ENCODE measurements at regions not wholly inside any gene's neighbourhood (a gene's known extent, or its start where the extent isn't known, plus 50 kb on each side); places are given as distances from the start of the nearest gene placed in this dataset.

DNA sequence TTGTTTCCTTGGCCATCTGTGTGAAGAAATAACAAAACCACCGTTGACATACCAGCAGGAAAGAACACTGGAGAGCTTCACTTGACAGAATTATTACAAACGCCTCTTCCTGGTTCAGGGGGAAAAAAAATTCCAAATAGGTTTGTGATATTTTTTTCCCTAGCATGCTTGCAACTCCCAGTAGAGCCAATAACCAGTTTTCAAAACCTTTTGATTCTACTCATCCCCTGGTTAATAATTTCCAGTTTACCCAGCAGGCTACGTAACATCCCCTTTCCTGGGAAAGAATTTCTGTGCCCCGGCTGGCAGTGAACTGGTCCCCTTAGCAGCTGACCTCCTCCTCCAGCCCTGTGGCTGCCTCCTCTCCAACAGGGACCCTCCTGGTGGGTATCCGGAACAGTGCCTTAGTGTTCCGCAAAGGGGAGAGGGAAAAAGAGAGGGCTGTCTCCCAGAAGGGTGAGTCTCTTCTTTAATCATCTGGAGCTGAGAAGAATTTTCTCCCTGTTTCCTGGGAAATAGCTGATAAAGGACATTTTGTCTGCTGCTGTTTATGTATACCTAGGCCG lies 72.8 kb upstream of the BOD1 start (continued):
- TF ChIP-seq TERF1 (CRISPR knock-in tag; IDR thresholded peaks at IDR 0.05) (no peak), ZNF510 (CRISPR knock-in tag; IDR thresholded peaks at IDR 0.05; ENCODE audit: low read depth) (no peak), ZNF329 (CRISPR knock-in tag; IDR thresholded peaks at IDR 0.05; ENCODE audit: low read depth) (no peak), ZNF260 (CRISPR knock-in tag; IDR thresholded peaks at IDR 0.05; ENCODE audit: borderline replicate concordance, low read depth) (no peak), ZNF30 (CRISPR knock-in tag; IDR thresholded peaks at IDR 0.05) (no peak), ZNF280B (CRISPR knock-in tag; IDR thresholded peaks at IDR 0.05; ENCODE audit: borderline replicate concordance) (no peak), ARHGAP35 (CRISPR knock-in tag; IDR thresholded peaks at IDR 0.05; ENCODE audit: borderline replicate concordance) (no peak), EEA1 (CRISPR knock-in tag; IDR thresholded peaks at IDR 0.05; ENCODE audit: borderline replicate concordance) (no peak), GRHL1 (CRISPR knock-in tag; conservative IDR thresholded peaks at IDR 0.05) (no peak), KDM1A (CRISPR knock-in tag; IDR thresholded peaks at IDR 0.05) (no peak), RXRA (CRISPR knock-in tag; IDR thresholded peaks at IDR 0.05) (no peak), SOX6 (IDR thresholded peaks at IDR 0.05) (no peak), SOX6 (CRISPR knock-in tag; IDR thresholded peaks at IDR 0.05) (0 out of 2 replicates have a peak, but pooled peaks have one; percentile 20), ZNF570 (CRISPR knock-in tag; IDR thresholded peaks at IDR 0.05; ENCODE audit: borderline replicate concordance) (no peak), TARDBP (CRISPR knock-in tag; IDR thresholded peaks at IDR 0.05) (no peak), ZSCAN25 (CRISPR knock-in tag; IDR thresholded peaks at IDR 0.05) (no peak), PPARG (CRISPR knock-in tag; conservative IDR thresholded peaks at IDR 0.05) (peak; percentile 33; the same call in 1 of the 2 replicates)
- TF ChIP-seq, protein P1, sequence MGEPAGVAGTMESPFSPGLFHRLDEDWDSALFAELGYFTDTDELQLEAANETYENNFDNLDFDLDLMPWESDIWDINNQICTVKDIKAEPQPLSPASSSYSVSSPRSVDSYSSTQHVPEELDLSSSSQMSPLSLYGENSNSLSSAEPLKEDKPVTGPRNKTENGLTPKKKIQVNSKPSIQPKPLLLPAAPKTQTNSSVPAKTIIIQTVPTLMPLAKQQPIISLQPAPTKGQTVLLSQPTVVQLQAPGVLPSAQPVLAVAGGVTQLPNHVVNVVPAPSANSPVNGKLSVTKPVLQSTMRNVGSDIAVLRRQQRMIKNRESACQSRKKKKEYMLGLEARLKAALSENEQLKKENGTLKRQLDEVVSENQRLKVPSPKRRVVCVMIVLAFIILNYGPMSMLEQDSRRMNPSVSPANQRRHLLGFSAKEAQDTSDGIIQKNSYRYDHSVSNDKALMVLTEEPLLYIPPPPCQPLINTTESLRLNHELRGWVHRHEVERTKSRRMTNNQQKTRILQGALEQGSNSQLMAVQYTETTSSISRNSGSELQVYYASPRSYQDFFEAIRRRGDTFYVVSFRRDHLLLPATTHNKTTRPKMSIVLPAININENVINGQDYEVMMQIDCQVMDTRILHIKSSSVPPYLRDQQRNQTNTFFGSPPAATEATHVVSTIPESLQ (CRISPR knock-in tag; conservative IDR thresholded peaks at IDR 0.05) = no peak
- TF ChIP-seq, protein P2, sequence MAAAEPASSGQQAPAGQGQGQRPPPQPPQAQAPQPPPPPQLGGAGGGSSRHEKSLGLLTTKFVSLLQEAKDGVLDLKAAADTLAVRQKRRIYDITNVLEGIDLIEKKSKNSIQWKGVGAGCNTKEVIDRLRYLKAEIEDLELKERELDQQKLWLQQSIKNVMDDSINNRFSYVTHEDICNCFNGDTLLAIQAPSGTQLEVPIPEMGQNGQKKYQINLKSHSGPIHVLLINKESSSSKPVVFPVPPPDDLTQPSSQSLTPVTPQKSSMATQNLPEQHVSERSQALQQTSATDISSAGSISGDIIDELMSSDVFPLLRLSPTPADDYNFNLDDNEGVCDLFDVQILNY (CRISPR knock-in tag; conservative IDR thresholded peaks at IDR 0.05) = no peak
- TF ChIP-seq, protein P3, sequence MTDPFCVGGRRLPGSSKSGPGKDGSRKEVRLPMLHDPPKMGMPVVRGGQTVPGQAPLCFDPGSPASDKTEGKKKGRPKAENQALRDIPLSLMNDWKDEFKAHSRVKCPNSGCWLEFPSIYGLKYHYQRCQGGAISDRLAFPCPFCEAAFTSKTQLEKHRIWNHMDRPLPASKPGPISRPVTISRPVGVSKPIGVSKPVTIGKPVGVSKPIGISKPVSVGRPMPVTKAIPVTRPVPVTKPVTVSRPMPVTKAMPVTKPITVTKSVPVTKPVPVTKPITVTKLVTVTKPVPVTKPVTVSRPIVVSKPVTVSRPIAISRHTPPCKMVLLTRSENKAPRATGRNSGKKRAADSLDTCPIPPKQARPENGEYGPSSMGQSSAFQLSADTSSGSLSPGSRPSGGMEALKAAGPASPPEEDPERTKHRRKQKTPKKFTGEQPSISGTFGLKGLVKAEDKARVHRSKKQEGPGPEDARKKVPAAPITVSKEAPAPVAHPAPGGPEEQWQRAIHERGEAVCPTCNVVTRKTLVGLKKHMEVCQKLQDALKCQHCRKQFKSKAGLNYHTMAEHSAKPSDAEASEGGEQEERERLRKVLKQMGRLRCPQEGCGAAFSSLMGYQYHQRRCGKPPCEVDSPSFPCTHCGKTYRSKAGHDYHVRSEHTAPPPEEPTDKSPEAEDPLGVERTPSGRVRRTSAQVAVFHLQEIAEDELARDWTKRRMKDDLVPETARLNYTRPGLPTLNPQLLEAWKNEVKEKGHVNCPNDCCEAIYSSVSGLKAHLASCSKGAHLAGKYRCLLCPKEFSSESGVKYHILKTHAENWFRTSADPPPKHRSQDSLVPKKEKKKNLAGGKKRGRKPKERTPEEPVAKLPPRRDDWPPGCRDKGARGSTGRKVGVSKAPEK (CRISPR knock-in tag; IDR thresholded peaks at IDR 0.05; ENCODE audit: borderline replicate concordance) = no peak

Data from HepG2 (cell line).